ENCODE measurements at regions not wholly inside any gene's neighbourhood (a gene's known extent, or its start where the extent isn't known, plus 50 kb on each side); places are given as distances from the start of the nearest gene placed in this dataset.

DNA sequence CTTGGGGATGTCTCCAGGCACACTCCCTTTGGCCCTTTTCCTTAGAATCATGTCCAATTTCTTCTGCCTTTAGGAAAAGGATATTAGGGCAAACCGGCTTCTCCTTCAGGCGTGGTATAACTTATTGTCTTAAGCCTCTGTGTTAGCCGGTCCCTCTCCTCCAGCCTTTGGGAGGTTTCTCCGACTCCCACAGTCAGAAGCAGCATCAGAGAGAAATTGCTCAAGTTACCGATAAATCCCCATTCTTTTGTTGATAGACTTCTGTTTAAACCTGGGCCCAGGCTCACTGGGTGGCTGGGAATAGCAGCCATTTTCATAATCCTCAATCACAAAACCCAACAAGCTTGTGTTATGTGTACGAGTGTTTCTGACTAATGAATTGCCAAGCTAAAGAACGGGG, 85.4 kb upstream of the KAZN start:
- CTCF ChIA-PET, result no interaction called here
- BruUV-seq (replicated peaks), result no TSS peak
- H3K9me2 ChIP-seq (replicated peaks; ENCODE audit: low read length), result no peaks in the 10 kb centered on the region
- peaks cover 6% of the 10 kb centered on the region for H3K9me3 ChIP-seq (ENCODE audit: low read length)
- TF ChIP-seq, protein P1, sequence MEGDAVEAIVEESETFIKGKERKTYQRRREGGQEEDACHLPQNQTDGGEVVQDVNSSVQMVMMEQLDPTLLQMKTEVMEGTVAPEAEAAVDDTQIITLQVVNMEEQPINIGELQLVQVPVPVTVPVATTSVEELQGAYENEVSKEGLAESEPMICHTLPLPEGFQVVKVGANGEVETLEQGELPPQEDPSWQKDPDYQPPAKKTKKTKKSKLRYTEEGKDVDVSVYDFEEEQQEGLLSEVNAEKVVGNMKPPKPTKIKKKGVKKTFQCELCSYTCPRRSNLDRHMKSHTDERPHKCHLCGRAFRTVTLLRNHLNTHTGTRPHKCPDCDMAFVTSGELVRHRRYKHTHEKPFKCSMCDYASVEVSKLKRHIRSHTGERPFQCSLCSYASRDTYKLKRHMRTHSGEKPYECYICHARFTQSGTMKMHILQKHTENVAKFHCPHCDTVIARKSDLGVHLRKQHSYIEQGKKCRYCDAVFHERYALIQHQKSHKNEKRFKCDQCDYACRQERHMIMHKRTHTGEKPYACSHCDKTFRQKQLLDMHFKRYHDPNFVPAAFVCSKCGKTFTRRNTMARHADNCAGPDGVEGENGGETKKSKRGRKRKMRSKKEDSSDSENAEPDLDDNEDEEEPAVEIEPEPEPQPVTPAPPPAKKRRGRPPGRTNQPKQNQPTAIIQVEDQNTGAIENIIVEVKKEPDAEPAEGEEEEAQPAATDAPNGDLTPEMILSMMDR (conservative IDR thresholded peaks at IDR 0.05; ENCODE audit: low read depth, low read length), result no peak
- TF ChIP-seq EZH2phosphoT487 (IDR thresholded peaks at IDR 0.05; ENCODE audit: borderline replicate concordance, low read length) (no peak), EZH2 (IDR thresholded peaks at IDR 0.05; ENCODE audit: low read length, unreplicated experiment) (no peak)
- POLR2A ChIA-PET (ENCODE audit: unreplicated experiment), result no interaction called here
- no peak overlapping the region for H3K4me3 ChIP-seq (ENCODE audit: low read length)
- no peaks in the 10 kb centered on the region for H4K20me1 ChIP-seq (ENCODE audit: low read length)
- intact Hi-C loops (cut with micrococcal nuclease), result no loop called here
- H3K4me2 ChIP-seq (ENCODE audit: low read length), result no peak overlapping the region
- H3K9ac ChIP-seq (ENCODE audit: low read length), result no peak overlapping the region
- H3K79me2 ChIP-seq (ENCODE audit: low read length), result no peaks in the 10 kb centered on the region
- peaks cover 8% of the 10 kb centered on the region for H3F3A ChIP-seq (ENCODE audit: low read length, unreplicated experiment)
- DNase-seq (no peak), ATAC-seq (no peak)
- peaks cover 19% of the 10 kb centered on the region for H3K4me1 ChIP-seq (ENCODE audit: insufficient read depth, low read length)
- H2AFZ ChIP-seq (ENCODE audit: low read length), result no peak overlapping the region
- H3K36me3 ChIP-seq (ENCODE audit: low read depth, low read length), result peaks cover 5% of the 10 kb centered on the region; the same call in 1 of the 2 replicates
- no peaks in the 10 kb centered on the region for H3K27me3 ChIP-seq (ENCODE audit: low read length)
- H3K27ac ChIP-seq (ENCODE audit: low read length), result no peak overlapping the region

DNA sequence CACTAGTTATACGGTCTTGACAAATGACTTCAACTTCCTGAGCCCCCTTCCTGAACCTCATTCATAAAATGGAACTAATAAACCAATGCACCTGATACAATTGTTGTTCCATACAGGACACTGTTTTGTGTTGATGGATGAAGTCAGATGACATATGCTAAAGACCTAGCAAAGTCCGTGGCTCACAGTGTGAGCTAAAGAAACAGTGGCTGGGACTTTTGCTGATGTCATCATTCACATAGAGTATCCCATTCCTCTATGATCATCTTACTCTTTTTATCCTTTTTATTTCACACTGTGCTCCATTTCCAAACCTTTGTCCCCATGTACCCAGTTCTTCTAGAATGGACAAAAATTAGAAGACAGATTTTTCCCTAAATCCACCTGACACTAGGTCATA, 83.7 kb upstream of the KAZN start:
- intact Hi-C loops (cut with micrococcal nuclease), result loop anchor here (5.0 kb wide), 1 partner anchor 142 kb away; no protein-coding TSS in a partner anchor
- no peak overlapping the region for H3K27ac ChIP-seq (ENCODE audit: low read length)
- no TSS peak for BruUV-seq (replicated peaks)

More for the DNA sequence above, 83.7 kb upstream of the KAZN start:
- H3K79me2 ChIP-seq (ENCODE audit: low read length), result no peaks in the 10 kb centered on the region
- no peak for ATAC-seq
- H3K9me3 ChIP-seq (ENCODE audit: low read length), result peaks cover 6% of the 10 kb centered on the region
- H3F3A ChIP-seq (ENCODE audit: low read length, unreplicated experiment), result peaks cover 8% of the 10 kb centered on the region
- no peak for DNase-seq
- no peak overlapping the region for H3K9ac ChIP-seq (ENCODE audit: low read length)
- no peaks in the 10 kb centered on the region for H3K9me2 ChIP-seq (replicated peaks; ENCODE audit: low read length)
- H2AFZ ChIP-seq (ENCODE audit: low read length), result no peak overlapping the region
- H3K36me3 ChIP-seq (ENCODE audit: low read depth, low read length), result peaks cover 5% of the 10 kb centered on the region; the same call in 1 of the 2 replicates
- ChIA-PET CTCF (no interaction called here), POLR2A (ENCODE audit: unreplicated experiment) (interaction anchor here (0.5 kb wide), 1 partner anchor 1703 kb away, joined by 4 read pairs; no protein-coding TSS in a partner anchor)
- TF ChIP-seq EZH2phosphoT487 (IDR thresholded peaks at IDR 0.05; ENCODE audit: borderline replicate concordance, low read length) (no peak), EZH2 (IDR thresholded peaks at IDR 0.05; ENCODE audit: low read length, unreplicated experiment) (no peak)
- TF ChIP-seq, protein P1 (conservative IDR thresholded peaks at IDR 0.05; ENCODE audit: low read depth, low read length), result no peak
- no peak overlapping the region for H3K4me3 ChIP-seq (ENCODE audit: low read length)
- peaks cover 31% of the 10 kb centered on the region for H3K4me1 ChIP-seq (ENCODE audit: insufficient read depth, low read length)
- H4K20me1 ChIP-seq (ENCODE audit: low read length), result no peaks in the 10 kb centered on the region
- no peaks in the 10 kb centered on the region for H3K27me3 ChIP-seq (ENCODE audit: low read length)
- no peak overlapping the region for H3K4me2 ChIP-seq (ENCODE audit: low read length)
